OCI-LY7 (cell line): ENCODE measurements at regions not wholly inside any gene's neighbourhood (a gene's known extent, or its start where the extent isn't known, plus 50 kb on each side); places are given as distances from the start of the nearest gene placed in this dataset.

Experiments
- EZH2phosphoT487 ChIP-seq: fragments of 200-600 bp; sonication (generic); IDR thresholded peaks from 2 replicates; pipeline ENCODE4 v1.6.1; 2018; ENCODE audit warnings: low read depth, borderline replicate concordance, mild to moderate bottlenecking, mixed run types, antibody characterized with exemption, low read length, moderate library complexity, mixed read lengths
- TF ChIP-seq, protein P1 (sequence below): fragments of 200-600 bp; sonication (generic); conservative IDR thresholded peaks from 2 replicates; pipeline ENCODE4 v1.5.1; 2014; ENCODE audit warnings: mild to moderate bottlenecking, antibody characterized with exemption, low read length, moderate library complexity, mixed read lengths

DNA sequence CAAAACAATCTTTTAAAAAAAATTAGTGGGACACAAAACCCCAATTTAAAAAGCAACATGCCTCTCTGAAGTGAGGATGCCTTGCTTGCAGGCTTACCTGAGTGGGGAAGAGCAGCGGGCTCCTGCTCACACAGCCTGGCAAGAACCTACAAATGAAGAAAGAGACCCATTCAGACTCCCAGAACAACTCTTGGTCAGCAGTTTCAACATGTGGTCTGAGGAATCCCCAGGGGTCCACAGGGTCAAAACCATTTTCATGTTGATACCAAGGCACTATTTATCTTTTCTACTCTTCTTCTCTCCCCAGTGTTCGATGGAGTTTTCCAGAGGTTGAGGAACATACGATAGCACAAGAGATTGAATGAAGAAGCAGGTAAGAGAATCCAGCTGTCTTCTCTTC, 55.9 kb downstream of the SIPA1L2 start:
- no peak for TF ChIP-seq EZH2phosphoT487
- TF ChIP-seq, protein P1, sequence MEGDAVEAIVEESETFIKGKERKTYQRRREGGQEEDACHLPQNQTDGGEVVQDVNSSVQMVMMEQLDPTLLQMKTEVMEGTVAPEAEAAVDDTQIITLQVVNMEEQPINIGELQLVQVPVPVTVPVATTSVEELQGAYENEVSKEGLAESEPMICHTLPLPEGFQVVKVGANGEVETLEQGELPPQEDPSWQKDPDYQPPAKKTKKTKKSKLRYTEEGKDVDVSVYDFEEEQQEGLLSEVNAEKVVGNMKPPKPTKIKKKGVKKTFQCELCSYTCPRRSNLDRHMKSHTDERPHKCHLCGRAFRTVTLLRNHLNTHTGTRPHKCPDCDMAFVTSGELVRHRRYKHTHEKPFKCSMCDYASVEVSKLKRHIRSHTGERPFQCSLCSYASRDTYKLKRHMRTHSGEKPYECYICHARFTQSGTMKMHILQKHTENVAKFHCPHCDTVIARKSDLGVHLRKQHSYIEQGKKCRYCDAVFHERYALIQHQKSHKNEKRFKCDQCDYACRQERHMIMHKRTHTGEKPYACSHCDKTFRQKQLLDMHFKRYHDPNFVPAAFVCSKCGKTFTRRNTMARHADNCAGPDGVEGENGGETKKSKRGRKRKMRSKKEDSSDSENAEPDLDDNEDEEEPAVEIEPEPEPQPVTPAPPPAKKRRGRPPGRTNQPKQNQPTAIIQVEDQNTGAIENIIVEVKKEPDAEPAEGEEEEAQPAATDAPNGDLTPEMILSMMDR: no peak
